PC-3 (cell line): ENCODE measurements at regions not wholly inside any gene's neighbourhood (a gene's known extent, or its start where the extent isn't known, plus 50 kb on each side); places are given as distances from the start of the nearest gene placed in this dataset.

Experiments used
- ATAC-seq: fragments of 200-7000 bp; cut with Tn5 transposase; 2 replicates; pipeline ENCODE4 v1.9.1; 2020; ENCODE audit warnings: mild to moderate bottlenecking, moderate library complexity
- BruUV-seq: library from RNA; stranded (reverse); fragments of 400-500 nt; replicated peaks from 2 replicates; lab custom pipeline; 2021; lab: Mats Ljungman, UMichigan
- CTCF ChIA-PET: fragments of 300-600 bp; sonication (Branson Sonifier 250); formaldehyde crosslinking; loops from one replicate; lab custom pipeline; 2022; ENCODE audit warnings: antibody characterized with exemption; lab: Charles Lee
- POLR2A ChIA-PET: fragments of 300-600 bp; sonication (Branson Sonifier 250); formaldehyde crosslinking; loops from one replicate; lab custom pipeline; 2022; ENCODE audit warnings: antibody characterized with exemption; ENCODE audit not compliant: unreplicated experiment; lab: Charles Lee
- DNase-seq: peaks from one replicate; pipeline ENCODE4 v3.0.0-alpha.2; 2015
- H2AFZ ChIP-seq: fragments of 300-600 bp; sonication (generic); 2 replicates; pipeline ENCODE4 v1.6.0; 2016; ENCODE audit warnings: antibody characterized with exemption, low read length
- H3F3A ChIP-seq: fragments of 300-600 bp; sonication (generic); one replicate; pipeline ENCODE4 v1.6.0; 2017; ENCODE audit warnings: antibody characterized with exemption, low read length, control low read depth, mild to moderate bottlenecking; ENCODE audit not compliant: unreplicated experiment
- H3K27ac ChIP-seq: fragments of 300-600 bp; sonication (generic); 2 replicates; pipeline ENCODE4 v1.5.1; 2016; ENCODE audit warnings: mild to moderate bottlenecking, low read length
- H3K27me3 ChIP-seq: fragments of 300-600 bp; sonication (generic); 2 replicates; pipeline ENCODE4 v1.6.1; 2016; ENCODE audit warnings: low read length, mixed read lengths
- H3K36me3 ChIP-seq: fragments of 300-600 bp; sonication (generic); 2 replicates; pipeline ENCODE4 v1.6.1; 2016; ENCODE audit warnings: low read depth, mixed run types, low read length, mixed read lengths
- H3K4me1 ChIP-seq: fragments of 300-600 bp; sonication (generic); 2 replicates; pipeline ENCODE4 v1.5.1; 2016; ENCODE audit warnings: low read length; ENCODE audit not compliant: insufficient read depth
- H3K4me2 ChIP-seq: fragments of 300-600 bp; sonication (generic); 2 replicates; pipeline ENCODE4 v1.6.0; 2016; ENCODE audit warnings: low read length
- H3K4me3 ChIP-seq: fragments of 300-600 bp; sonication (generic); 2 replicates; pipeline ENCODE4 v1.5.1; 2016; ENCODE audit warnings: mild to moderate bottlenecking, low read length, mixed read lengths
- H3K79me2 ChIP-seq: fragments of 300-600 bp; sonication (generic); 2 replicates; pipeline ENCODE4 v1.6.1; 2017; ENCODE audit warnings: low read length, mixed read lengths
- H3K9ac ChIP-seq: fragments of 300-600 bp; sonication (generic); 2 replicates; pipeline ENCODE4 v1.6.0; 2016; ENCODE audit warnings: mild to moderate bottlenecking, low read length
- H3K9me2 ChIP-seq: fragments of 300-600 bp; sonication (generic); replicated peaks from 2 replicates; pipeline ENCODE4 v1.6.1; 2016; ENCODE audit warnings: mixed run types, low read length, mixed read lengths
- H3K9me3 ChIP-seq: fragments of 300-600 bp; sonication (generic); 2 replicates; pipeline ENCODE4 v1.6.1; 2016; ENCODE audit warnings: low read length, mixed read lengths
- H4K20me1 ChIP-seq: fragments of 300-600 bp; sonication (generic); 2 replicates; pipeline ENCODE4 v1.6.1; 2016; ENCODE audit warnings: low read length, mixed read lengths
- EZH2 ChIP-seq: fragments of 300-600 bp; sonication (generic); IDR thresholded peaks from one replicate; pipeline ENCODE4 v1.6.1; 2017; ENCODE audit warnings: antibody characterized with exemption, mild to moderate bottlenecking, low read length; ENCODE audit not compliant: unreplicated experiment
- EZH2phosphoT487 ChIP-seq: fragments of 300-600 bp; sonication (generic); IDR thresholded peaks from 2 replicates; pipeline ENCODE4 v1.6.1; 2018; ENCODE audit warnings: mild to moderate bottlenecking, antibody characterized with exemption, low read length, borderline replicate concordance
- intact Hi-C: fragments of 100-400 bp; cut with micrococcal nuclease; formaldehyde crosslinking; loops from 2 replicates; pipeline ENCODE4 v1.9.0; 2023
- TF ChIP-seq, protein P1 (sequence below): fragments of 300-600 bp; sonication (generic); conservative IDR thresholded peaks from 2 replicates; pipeline ENCODE4 v1.5.1; 2017; ENCODE audit warnings: antibody characterized with exemption, low read depth, mild to moderate bottlenecking, low read length

DNA sequence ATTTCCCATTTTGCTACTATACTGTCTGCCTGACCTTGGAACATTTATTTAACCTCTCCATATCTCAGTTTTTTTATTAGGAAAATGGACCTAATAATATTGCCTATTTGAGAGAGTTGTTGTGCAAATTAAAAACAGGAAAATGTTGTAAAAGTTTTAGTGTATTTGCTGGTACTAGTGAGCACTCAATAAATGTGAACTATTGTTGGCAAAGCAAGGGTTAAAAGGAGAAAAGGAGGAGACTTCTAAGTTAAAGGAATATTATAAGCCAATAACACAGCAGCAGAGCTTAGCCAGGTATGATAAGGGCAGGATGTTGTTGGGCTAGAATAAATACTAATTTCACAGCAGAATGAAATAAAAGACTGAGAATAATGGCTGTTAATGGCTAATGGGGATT lies 211.9 kb upstream of the FUT9 start:
- H3K9me2 ChIP-seq: no peaks in the 10 kb centered on the region
- DNase-seq (no peak), ATAC-seq (no peak)
- BruUV-seq: no TSS peak
- H3K27ac ChIP-seq: no peak overlapping the region
- H3K4me2 ChIP-seq: no peak overlapping the region
- no peaks in the 10 kb centered on the region for H4K20me1 ChIP-seq
- H3K36me3 ChIP-seq: no peaks in the 10 kb centered on the region
- no peaks in the 10 kb centered on the region for H3K9me3 ChIP-seq
- H3K27me3 ChIP-seq: no peaks in the 10 kb centered on the region
- H3F3A ChIP-seq: no peaks in the 10 kb centered on the region
- intact Hi-C loops: no loop called here
- no peaks in the 10 kb centered on the region for H3K79me2 ChIP-seq
- CTCF ChIA-PET: no interaction called here
- H2AFZ ChIP-seq: no peak overlapping the region
- H3K4me1 ChIP-seq: no peaks in the 10 kb centered on the region
- no peak overlapping the region for H3K4me3 ChIP-seq
- POLR2A ChIA-PET: no interaction called here
- TF ChIP-seq EZH2phosphoT487 (no peak), EZH2 (no peak)
- TF ChIP-seq, protein P1, sequence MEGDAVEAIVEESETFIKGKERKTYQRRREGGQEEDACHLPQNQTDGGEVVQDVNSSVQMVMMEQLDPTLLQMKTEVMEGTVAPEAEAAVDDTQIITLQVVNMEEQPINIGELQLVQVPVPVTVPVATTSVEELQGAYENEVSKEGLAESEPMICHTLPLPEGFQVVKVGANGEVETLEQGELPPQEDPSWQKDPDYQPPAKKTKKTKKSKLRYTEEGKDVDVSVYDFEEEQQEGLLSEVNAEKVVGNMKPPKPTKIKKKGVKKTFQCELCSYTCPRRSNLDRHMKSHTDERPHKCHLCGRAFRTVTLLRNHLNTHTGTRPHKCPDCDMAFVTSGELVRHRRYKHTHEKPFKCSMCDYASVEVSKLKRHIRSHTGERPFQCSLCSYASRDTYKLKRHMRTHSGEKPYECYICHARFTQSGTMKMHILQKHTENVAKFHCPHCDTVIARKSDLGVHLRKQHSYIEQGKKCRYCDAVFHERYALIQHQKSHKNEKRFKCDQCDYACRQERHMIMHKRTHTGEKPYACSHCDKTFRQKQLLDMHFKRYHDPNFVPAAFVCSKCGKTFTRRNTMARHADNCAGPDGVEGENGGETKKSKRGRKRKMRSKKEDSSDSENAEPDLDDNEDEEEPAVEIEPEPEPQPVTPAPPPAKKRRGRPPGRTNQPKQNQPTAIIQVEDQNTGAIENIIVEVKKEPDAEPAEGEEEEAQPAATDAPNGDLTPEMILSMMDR: no peak
- no peak overlapping the region for H3K9ac ChIP-seq

DNA sequence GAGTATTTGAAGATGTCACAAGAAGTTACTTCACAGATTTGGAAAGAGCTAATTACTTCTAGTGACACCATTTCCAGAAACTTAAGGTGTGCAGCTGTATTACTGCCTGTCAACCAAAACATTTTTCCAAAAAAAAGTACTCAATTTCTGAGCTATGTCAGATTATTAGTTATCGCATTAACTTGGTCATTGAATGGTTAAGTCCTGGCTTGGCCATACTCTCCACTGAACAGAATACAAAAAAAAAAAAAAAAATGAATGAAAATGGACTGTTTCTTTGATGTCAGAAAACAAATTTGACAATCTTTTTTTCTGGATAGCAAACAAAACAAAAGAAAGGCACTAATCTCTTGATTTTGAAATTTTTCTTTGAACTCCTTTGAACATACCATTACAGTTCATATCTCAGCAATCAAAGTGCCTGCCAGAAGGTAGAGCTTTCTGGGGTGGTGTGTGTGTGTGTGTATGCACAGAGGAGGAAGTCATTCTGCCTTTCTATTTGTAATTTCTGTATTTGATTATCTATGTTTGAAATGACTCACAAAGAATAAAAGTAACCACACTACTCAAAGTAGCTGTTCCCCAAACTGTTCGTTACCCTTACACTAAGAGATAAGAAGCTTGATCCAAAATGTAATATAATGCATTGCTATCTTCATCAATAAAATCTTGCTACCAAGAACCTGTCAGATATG lies 210.8 kb upstream of the FUT9 start:
- no peak for ATAC-seq
- Histone ChIP-seq H3K27me3 (no peaks in the 10 kb centered on the region), H3F3A (no peaks in the 10 kb centered on the region), H3K4me2 (no peak overlapping the region), H2AFZ (no peak overlapping the region), H3K9me2 (no peaks in the 10 kb centered on the region), H3K79me2 (no peaks in the 10 kb centered on the region), H4K20me1 (no peaks in the 10 kb centered on the region), H3K4me1 (no peaks in the 10 kb centered on the region), H3K4me3 (no peak overlapping the region), H3K9me3 (no peaks in the 10 kb centered on the region), H3K27ac (no peak overlapping the region), H3K36me3 (no peaks in the 10 kb centered on the region), H3K9ac (no peak overlapping the region)
- no TSS peak for BruUV-seq
- ChIA-PET CTCF (no interaction called here), POLR2A (no interaction called here)
- intact Hi-C loops: no loop called here
- TF ChIP-seq EZH2phosphoT487: no peak
- TF ChIP-seq, protein P1: no peak
- TF ChIP-seq EZH2: no peak
- peak; percentile 10 for DNase-seq

DNA sequence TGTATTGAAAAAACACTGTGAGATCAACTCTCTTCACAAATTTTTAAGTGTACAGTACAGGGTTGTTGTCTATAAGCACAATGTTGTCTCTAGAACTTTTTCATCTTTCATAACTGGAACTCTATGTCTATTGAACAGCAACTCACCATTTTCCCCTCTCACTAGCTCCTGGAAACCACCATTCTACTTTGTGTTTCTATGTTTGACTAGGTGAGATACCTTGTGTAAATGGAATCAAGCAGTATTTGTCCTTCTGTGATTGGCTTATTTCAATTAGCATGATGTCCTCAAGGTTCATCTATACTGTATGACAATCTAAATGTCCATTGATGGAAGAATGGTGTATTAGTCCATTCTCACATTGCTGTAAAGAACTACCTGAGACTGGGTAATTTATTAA lies 210.1 kb upstream of the FUT9 start:
- Histone ChIP-seq H3K27ac (no peak overlapping the region), H3K79me2 (no peaks in the 10 kb centered on the region), H3K9ac (no peak overlapping the region), H3K4me3 (no peak overlapping the region), H3K36me3 (no peaks in the 10 kb centered on the region), H3K4me1 (no peaks in the 10 kb centered on the region), H3K9me3 (no peaks in the 10 kb centered on the region), H3F3A (no peaks in the 10 kb centered on the region), H3K9me2 (no peaks in the 10 kb centered on the region), H3K4me2 (no peak overlapping the region), H3K27me3 (no peaks in the 10 kb centered on the region), H2AFZ (no peak overlapping the region), H4K20me1 (no peaks in the 10 kb centered on the region)
- POLR2A ChIA-PET: no interaction called here
- no TSS peak for BruUV-seq
- ATAC-seq (no peak), DNase-seq (no peak)
- TF ChIP-seq, protein P1: no peak
- TF ChIP-seq EZH2 (no peak), EZH2phosphoT487 (no peak)
- intact Hi-C loops: no loop called here
- CTCF ChIA-PET: no interaction called here
